ENCODE measurements at regions not wholly inside any gene's neighbourhood (a gene's known extent, or its start where the extent isn't known, plus 50 kb on each side); places are given as distances from the start of the nearest gene placed in this dataset.

GRCh38 chr2:220220009-220220408, 592.6 kb downstream of the SLC4A3 start:
- DNase-seq (ENCODE audit: low spot score): no peak

GRCh38 chr2:220221992-220222391, 594.6 kb downstream of the SLC4A3 start:
- no peak for DNase-seq (ENCODE audit: low spot score)

- no peak for DNase-seq (ENCODE audit: low spot score)
These were observed 597.5 kb downstream of the SLC4A3 start for GRCh38 chr2:220224691-220225543.

- no peak for DNase-seq (ENCODE audit: low spot score)
These were observed 598.6 kb downstream of the SLC4A3 start for GRCh38 chr2:220226076-220226475.

- no peak for DNase-seq (ENCODE audit: low spot score)
These were observed 599.1 kb downstream of the SLC4A3 start for GRCh38 chr2:220226546-220226945.

- no peak for DNase-seq (ENCODE audit: low spot score)
These were observed 600.0 kb downstream of the SLC4A3 start for GRCh38 chr2:220227266-220227920.

GRCh38 chr2:220228310-220229006, 601.0 kb downstream of the SLC4A3 start:
- DNase-seq (ENCODE audit: low spot score): no peak

GRCh38 chr2:220240641-220241040, 613.2 kb downstream of the SLC4A3 start:
- DNase-seq (ENCODE audit: low spot score): no peak

GRCh38 chr2:220241423-220241822, 614.0 kb downstream of the SLC4A3 start:
- no peak for DNase-seq (ENCODE audit: low spot score)

- DNase-seq (ENCODE audit: low spot score): no peak
These were observed 616.1 kb downstream of the SLC4A3 start for GRCh38 chr2:220243571-220243970.

- no peak for DNase-seq (ENCODE audit: low spot score)
These were observed 619.0 kb downstream of the SLC4A3 start for GRCh38 chr2:220246386-220246785.

- DNase-seq (ENCODE audit: low spot score): no peak
These were observed 620.3 kb downstream of the SLC4A3 start for GRCh38 chr2:220247588-220248350.

GRCh38 chr2:220259662-220260061, 632.2 kb downstream of the SLC4A3 start:
- DNase-seq (ENCODE audit: low spot score): no peak

- no peak for DNase-seq (ENCODE audit: low spot score)
These were observed 635.9 kb downstream of the SLC4A3 start for GRCh38 chr2:220263300-220263699.

- no peak for DNase-seq (ENCODE audit: low spot score)
These were observed 641.9 kb downstream of the SLC4A3 start for GRCh38 chr2:220269367-220269766.

GRCh38 chr2:220270481-220271070, 643.1 kb downstream of the SLC4A3 start:
- no peak for DNase-seq (ENCODE audit: low spot score)

GRCh38 chr2:220272656-220273055, 645.2 kb downstream of the SLC4A3 start:
- DNase-seq (ENCODE audit: low spot score): no peak

- no peak for DNase-seq (ENCODE audit: low spot score)
These were observed 645.7 kb downstream of the SLC4A3 start for GRCh38 chr2:220273082-220273481.

GRCh38 chr2:220275454-220275853, 648.0 kb downstream of the SLC4A3 start:
- no peak for DNase-seq (ENCODE audit: low spot score)

- no peak for DNase-seq (ENCODE audit: low spot score)
These were observed 649.5 kb downstream of the SLC4A3 start for GRCh38 chr2:220276741-220277444.

- DNase-seq (ENCODE audit: low spot score): no peak
These were observed 650.1 kb downstream of the SLC4A3 start for GRCh38 chr2:220277445-220277975.
